AG09319 (cell line): ENCODE measurements at regions not wholly inside any gene's neighbourhood (a gene's known extent, or its start where the extent isn't known, plus 50 kb on each side); places are given as distances from the start of the nearest gene placed in this dataset.

ENCODE experiments used
- DNase-seq: peaks from one replicate; pipeline ENCODE4 v3.0.0-alpha.2; 2010; ENCODE audit warnings: low read depth; ENCODE audit errors: extremely low read depth
- CTCF ChIP-seq: IDR thresholded peaks from 2 replicates; pipeline ENCODE4 v1.5.1; 2011; ENCODE audit warnings: low read depth, mild to moderate bottlenecking, inconsistent platforms, low read length, moderate library complexity

GRCh38 chr13:106355866-106356265, 179.6 kb downstream of the EFNB2 start:
- TF ChIP-seq CTCF: no peak
- no peak for DNase-seq

- DNase-seq: no peak
- TF ChIP-seq CTCF: no peak
Observed at GRCh38 chr13:106354961-106355360, 180.5 kb downstream of the EFNB2 start.

GRCh38 chr13:106352850-106353249, 182.6 kb downstream of the EFNB2 start:
- no peak for TF ChIP-seq CTCF
- DNase-seq: no peak

GRCh38 chr13:106351251-106351650, 184.2 kb downstream of the EFNB2 start:
- DNase-seq: no peak
- TF ChIP-seq CTCF: no peak

GRCh38 chr13:106350208-106350607, 185.3 kb downstream of the EFNB2 start:
- no peak for TF ChIP-seq CTCF
- DNase-seq: no peak

- no peak for TF ChIP-seq CTCF
- no peak for DNase-seq
Observed at GRCh38 chr13:106349080-106349931, 186.2 kb downstream of the EFNB2 start.

- no peak for DNase-seq
- TF ChIP-seq CTCF: no peak
Observed at GRCh38 chr13:106348075-106348840, 187.2 kb downstream of the EFNB2 start.
